Thyroid gland (tissue), 4 donors: ENCODE measurements at regions not wholly inside any gene's neighbourhood (a gene's known extent, or its start where the extent isn't known, plus 50 kb on each side); places are given as distances from the start of the nearest gene placed in this dataset.

Experiments
- POLR2A ChIP-seq, 2 donors: fragments of 450-650 bp; IDR thresholded peaks; one replicate each; pipeline ENCODE4 v1.6.1; 2017; ENCODE audit warnings: antibody characterized with exemption in 2 of 2, mild to moderate bottlenecking in 2 of 2, moderate library complexity in 1 of 2
- TF ChIP-seq, protein P1 (sequence below), 6 experiments: fragments of 200-600 bp in 3 of 6; fragments of 450-650 bp in 3 of 6; sonication (generic) in 3 of 6; IDR thresholded peaks; one replicate each; pipeline ENCODE4 v1.5.1; 2016 to 2019; ENCODE audit warnings: antibody characterized with exemption in 6 of 6, mild to moderate bottlenecking in 2 of 6, inconsistent platforms in 1 of 6, moderate library complexity in 1 of 6

GRCh38 chr1:5479876-5480646 is 512.2 kb downstream of the NPHP4 start:
- TF ChIP-seq, protein P1, sequence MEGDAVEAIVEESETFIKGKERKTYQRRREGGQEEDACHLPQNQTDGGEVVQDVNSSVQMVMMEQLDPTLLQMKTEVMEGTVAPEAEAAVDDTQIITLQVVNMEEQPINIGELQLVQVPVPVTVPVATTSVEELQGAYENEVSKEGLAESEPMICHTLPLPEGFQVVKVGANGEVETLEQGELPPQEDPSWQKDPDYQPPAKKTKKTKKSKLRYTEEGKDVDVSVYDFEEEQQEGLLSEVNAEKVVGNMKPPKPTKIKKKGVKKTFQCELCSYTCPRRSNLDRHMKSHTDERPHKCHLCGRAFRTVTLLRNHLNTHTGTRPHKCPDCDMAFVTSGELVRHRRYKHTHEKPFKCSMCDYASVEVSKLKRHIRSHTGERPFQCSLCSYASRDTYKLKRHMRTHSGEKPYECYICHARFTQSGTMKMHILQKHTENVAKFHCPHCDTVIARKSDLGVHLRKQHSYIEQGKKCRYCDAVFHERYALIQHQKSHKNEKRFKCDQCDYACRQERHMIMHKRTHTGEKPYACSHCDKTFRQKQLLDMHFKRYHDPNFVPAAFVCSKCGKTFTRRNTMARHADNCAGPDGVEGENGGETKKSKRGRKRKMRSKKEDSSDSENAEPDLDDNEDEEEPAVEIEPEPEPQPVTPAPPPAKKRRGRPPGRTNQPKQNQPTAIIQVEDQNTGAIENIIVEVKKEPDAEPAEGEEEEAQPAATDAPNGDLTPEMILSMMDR (IDR thresholded peaks at IDR 0.05): no peak
- TF ChIP-seq POLR2A (IDR thresholded peaks at IDR 0.05): no peak
